GM12874 (cell line): ENCODE measurements at regions not wholly inside any gene's neighbourhood (a gene's known extent, or its start where the extent isn't known, plus 50 kb on each side); places are given as distances from the start of the nearest gene placed in this dataset.

Experiments used
- CTCF ChIP-seq: IDR thresholded peaks from 2 replicates; pipeline ENCODE4 v1.5.1; 2011; ENCODE audit warnings: low read depth, mild to moderate bottlenecking, control low read depth, low read length, moderate library complexity; ENCODE audit not compliant: insufficient read depth

GRCh38 chr2:103419506-103419905, 657.7 kb downstream of the TMEM182 start:
- TF ChIP-seq CTCF, result no peak

GRCh38 chr2:103423100-103423499, 661.3 kb downstream of the TMEM182 start:
- no peak for TF ChIP-seq CTCF

- TF ChIP-seq CTCF, result no peak
Measured at GRCh38 chr2:103427567-103427966, 665.7 kb downstream of the TMEM182 start.

- no peak for TF ChIP-seq CTCF
Measured at GRCh38 chr2:103430191-103430590, 668.4 kb downstream of the TMEM182 start.

- no peak for TF ChIP-seq CTCF
Measured at GRCh38 chr2:103435010-103435409, 673.2 kb downstream of the TMEM182 start.

GRCh38 chr2:103437161-103437560, 675.3 kb downstream of the TMEM182 start:
- TF ChIP-seq CTCF, result no peak

GRCh38 chr2:103445347-103445746, 683.5 kb downstream of the TMEM182 start:
- TF ChIP-seq CTCF, result no peak

- no peak for TF ChIP-seq CTCF
Measured at GRCh38 chr2:103448495-103448894, 686.7 kb downstream of the TMEM182 start.
